Heart left ventricle (tissue), 13 donors: ENCODE measurements at regions not wholly inside any gene's neighbourhood (a gene's known extent, or its start where the extent isn't known, plus 50 kb on each side); places are given as distances from the start of the nearest gene placed in this dataset.

ENCODE experiments used
- POLR2A ChIP-seq, 2 donors: fragments of 450-650 bp; IDR thresholded peaks; one replicate each; pipeline ENCODE4 v1.6.1; 2017; ENCODE audit warnings: antibody characterized with exemption in 2 of 2, mild to moderate bottlenecking in 2 of 2, moderate library complexity in 2 of 2
- TF ChIP-seq, protein P1 (sequence below), 12 donors: fragments of 200-600 bp; sonication (generic) in 4 of 12; IDR thresholded peaks; one replicate each; pipeline versions ENCODE4 v1.5.0 to v1.8.0; 2018 to 2022; ENCODE audit warnings: antibody characterized with exemption in 12 of 12, mild to moderate bottlenecking in 5 of 12
- donor health status: ischemic (EF 13 %, LVEDD 7.1; RV severe dilation, severe dysfunction).
- donor health status: DM: no; HTN: yes; CAD: no.
- donor health status: DM: no; HTN: no; CAD: no.
- donor health status: ischemic (EF 25% LVEDD 6.9; RV normal size, moderate dysfunction).
- donor health status: ischemic (EF 25% LVEDD 5.7; RV mildly dilated, moderate dysfunction).
- donor health status: ischemic (EF 35%, LVEDD 5.7; RV mildly dilated, moderate dysfunction).
- donor health status: nonischemic (EF 11% LVEDD 7.7; RV severe dilation, severe dysfunction).
- donor health status: DM: yes; HTN: yes; CAD: no.
- donor health status: PGD.
- donor health status: ischemic (EF 29% LVEDD 5.4; RV normal size, mild dysfunction).
- donor health status: nonischemic (EF 23%, LVEDD 6.1; RV moderate dilation, normal function).

- TF ChIP-seq, protein P1, sequence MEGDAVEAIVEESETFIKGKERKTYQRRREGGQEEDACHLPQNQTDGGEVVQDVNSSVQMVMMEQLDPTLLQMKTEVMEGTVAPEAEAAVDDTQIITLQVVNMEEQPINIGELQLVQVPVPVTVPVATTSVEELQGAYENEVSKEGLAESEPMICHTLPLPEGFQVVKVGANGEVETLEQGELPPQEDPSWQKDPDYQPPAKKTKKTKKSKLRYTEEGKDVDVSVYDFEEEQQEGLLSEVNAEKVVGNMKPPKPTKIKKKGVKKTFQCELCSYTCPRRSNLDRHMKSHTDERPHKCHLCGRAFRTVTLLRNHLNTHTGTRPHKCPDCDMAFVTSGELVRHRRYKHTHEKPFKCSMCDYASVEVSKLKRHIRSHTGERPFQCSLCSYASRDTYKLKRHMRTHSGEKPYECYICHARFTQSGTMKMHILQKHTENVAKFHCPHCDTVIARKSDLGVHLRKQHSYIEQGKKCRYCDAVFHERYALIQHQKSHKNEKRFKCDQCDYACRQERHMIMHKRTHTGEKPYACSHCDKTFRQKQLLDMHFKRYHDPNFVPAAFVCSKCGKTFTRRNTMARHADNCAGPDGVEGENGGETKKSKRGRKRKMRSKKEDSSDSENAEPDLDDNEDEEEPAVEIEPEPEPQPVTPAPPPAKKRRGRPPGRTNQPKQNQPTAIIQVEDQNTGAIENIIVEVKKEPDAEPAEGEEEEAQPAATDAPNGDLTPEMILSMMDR (IDR thresholded peaks at IDR 0.05): no peak
- no peak for TF ChIP-seq POLR2A (IDR thresholded peaks at IDR 0.05)
Observed at GRCh38 chr15:67998599-67999133, 55.4 kb upstream of the PIAS1 start.
